ENCODE measurements at regions not wholly inside any gene's neighbourhood (a gene's known extent, or its start where the extent isn't known, plus 50 kb on each side); places are given as distances from the start of the nearest gene placed in this dataset.

- Histone ChIP-seq H2BK120ac (ENCODE audit: low read depth, low read length, poor library complexity, severe bottlenecking) (no peak overlapping the region), H3K9ac (ENCODE audit: extremely low read depth, insufficient read length, low read length) (no peak overlapping the region), H4K91ac (ENCODE audit: insufficient read length, low read depth, low read length) (no peak overlapping the region), H4K20me1 (ENCODE audit: control insufficient read depth, insufficient read depth, insufficient read length) (no peaks in the 10 kb centered on the region), H3K79me2 (ENCODE audit: insufficient read depth, low read length) (no peaks in the 10 kb centered on the region), H2BK15ac (ENCODE audit: low read depth, low read length) (no peak overlapping the region), H3K4ac (ENCODE audit: low read depth, low read length) (no peak overlapping the region), H2BK5ac (ENCODE audit: insufficient read length, low read length) (no peak overlapping the region), H2BK12ac (ENCODE audit: insufficient read length, low read depth, low read length) (no peak overlapping the region), H2AFZ (ENCODE audit: low read length) (no peak overlapping the region), H2AK5ac (ENCODE audit: insufficient read length, low read length) (no peak overlapping the region), H3T11ph (ENCODE audit: low read length) (no peak overlapping the region), H3K56ac (ENCODE audit: insufficient read length, low read depth, low read length) (no peak overlapping the region), H2BK20ac (ENCODE audit: low read depth, low read length, poor library complexity, severe bottlenecking) (no peak overlapping the region), H3K18ac (ENCODE audit: insufficient read length, low read depth, low read length) (no peak overlapping the region), H3K23me2 (ENCODE audit: insufficient read length, low read depth, low read length, poor library complexity, severe bottlenecking) (no peaks in the 10 kb centered on the region), H4K8ac (replicated peaks; ENCODE audit: insufficient read length, low read depth, low read length) (no peak overlapping the region), H3K27me3 (ENCODE audit: insufficient read depth, low read length) (no peaks in the 10 kb centered on the region; the same call in 1 of the 2 replicates), H3K23ac (ENCODE audit: insufficient read length, low read depth, low read length) (no peak overlapping the region), H4K5ac (ENCODE audit: insufficient read length, low read depth, low read length) (no peak overlapping the region), H3K27ac (ENCODE audit: insufficient read length, low read depth, low read length) (no peak overlapping the region), H3K14ac (ENCODE audit: insufficient read depth, low read length) (no peak overlapping the region), H3K79me1 (ENCODE audit: insufficient read depth, low read depth, low read length, poor library complexity, severe bottlenecking) (no peaks in the 10 kb centered on the region), H3K4me1 (ENCODE audit: insufficient read depth, low read length) (no peaks in the 10 kb centered on the region), H3K9me3 (ENCODE audit: control insufficient read depth, low read depth, low read length) (no peaks in the 10 kb centered on the region), H3K4me2 (ENCODE audit: insufficient read depth, insufficient read length, low read length) (no peak overlapping the region)
- H3K9me3 Mint-ChIP-seq, result peaks cover 0 to under 1% of the 10 kb centered on the region in 2 experiments; a peak in 1 of 5 replicates
- no CpG with 5 or more reads among the region's 17 CpGs for WGBS (ENCODE audit: extremely low coverage, insufficient read length, low lambda C conversion rate)
- H3K36me3 Mint-ChIP-seq (ENCODE audit: insufficient read depth in 1 of 3, low read depth in 3 of 3), result no peaks in the 10 kb centered on the region
- no peaks in the 10 kb centered on the region for H3K4me1 Mint-ChIP-seq
- no peak overlapping the region for H3K4me3 Mint-ChIP-seq
- DNase-seq, result no peak
- no peak for TF ChIP-seq CTCF (conservative IDR thresholded peaks at IDR 0.05)
- no peak overlapping the region for H3K27ac Mint-ChIP-seq
- H3K27me3 Mint-ChIP-seq (ENCODE audit: low read depth), result no peaks in the 10 kb centered on the region; the same call in none of the 2 replicates
Observed at GRCh38 chr10:124307591-124307990, 111.1 kb downstream of the OAT start.
